ENCODE measurements at regions not wholly inside any gene's neighbourhood (a gene's known extent, or its start where the extent isn't known, plus 50 kb on each side); places are given as distances from the start of the nearest gene placed in this dataset.

DNA sequence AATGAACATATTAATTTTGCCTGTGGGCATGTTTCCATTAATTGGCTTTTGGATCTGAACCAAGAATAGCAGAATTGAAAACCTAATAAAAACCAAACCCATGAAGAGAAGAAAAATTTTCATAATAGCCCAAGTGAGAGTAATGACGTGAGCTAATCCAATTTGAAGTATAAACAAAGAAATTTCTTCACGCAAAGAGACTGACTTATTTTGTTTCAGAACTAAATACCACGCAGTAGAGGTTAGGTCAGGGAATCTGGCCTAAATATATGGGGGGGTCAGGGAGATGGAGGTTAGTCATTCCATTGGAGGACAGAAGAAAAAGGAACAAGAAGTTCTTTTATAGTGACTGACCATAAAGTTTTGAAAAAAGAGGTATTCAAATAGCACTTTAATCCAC lies 94.1 kb upstream of the CYP1B1 start:
- ATAC-seq (no peak), FAIRE-seq (no peak), DNase-seq (ENCODE audit: extremely low read depth in 1 of 4, low spot score in 3 of 4) (no peak)
- H3K9me1 ChIP-seq (ENCODE audit: control insufficient read depth, insufficient read depth, low read length) = no peaks in the 10 kb centered on the region
- 0% methylated on average over 3 of the region's 3 CpGs for WGBS (ENCODE audit: insufficient coverage, low coverage, missing lambda C conversion rate)
- in situ Hi-C loops (cut with MboI) (no loop called here), intact Hi-C loops (cut with micrococcal nuclease) (no loop called here)
- H3K27me3 ChIP-seq (ENCODE audit: control insufficient read depth in 2 of 2, insufficient read depth in 2 of 2, low read length in 2 of 2) = peaks cover 2% of the 10 kb centered on the region in 2 experiments; a peak in 3 of 5 replicates
- H2AFZ ChIP-seq (ENCODE audit: low read depth, low read length) = no peak overlapping the region
- no peaks in the 10 kb centered on the region for H3K4me1 ChIP-seq (replicated peaks in 1 of 2; ENCODE audit: control insufficient read depth in 2 of 2, insufficient read depth in 2 of 2, low read length in 2 of 2)
- CTCF ChIA-PET (ENCODE audit: low intra/inter-chr PET ratio) = no interaction called here
- H3K9ac ChIP-seq (ENCODE audit: insufficient read depth in 1 of 2, low read depth in 2 of 2, low read length in 2 of 2) = no peak overlapping the region
- no peaks in the 10 kb centered on the region for H3K9me3 ChIP-seq (replicated peaks; ENCODE audit: control insufficient read depth, insufficient read depth, low read depth, low read length)
- TF ChIP-seq ZNF717 (CRISPR knock-in tag; IDR thresholded peaks at IDR 0.05) = no peak
- TF ChIP-seq ZNF311 (CRISPR knock-in tag; IDR thresholded peaks at IDR 0.05) = no peak
- no peak for TF ChIP-seq PML (IDR thresholded peaks at IDR 0.05; ENCODE audit: low read length)
- TF ChIP-seq, protein P1, sequence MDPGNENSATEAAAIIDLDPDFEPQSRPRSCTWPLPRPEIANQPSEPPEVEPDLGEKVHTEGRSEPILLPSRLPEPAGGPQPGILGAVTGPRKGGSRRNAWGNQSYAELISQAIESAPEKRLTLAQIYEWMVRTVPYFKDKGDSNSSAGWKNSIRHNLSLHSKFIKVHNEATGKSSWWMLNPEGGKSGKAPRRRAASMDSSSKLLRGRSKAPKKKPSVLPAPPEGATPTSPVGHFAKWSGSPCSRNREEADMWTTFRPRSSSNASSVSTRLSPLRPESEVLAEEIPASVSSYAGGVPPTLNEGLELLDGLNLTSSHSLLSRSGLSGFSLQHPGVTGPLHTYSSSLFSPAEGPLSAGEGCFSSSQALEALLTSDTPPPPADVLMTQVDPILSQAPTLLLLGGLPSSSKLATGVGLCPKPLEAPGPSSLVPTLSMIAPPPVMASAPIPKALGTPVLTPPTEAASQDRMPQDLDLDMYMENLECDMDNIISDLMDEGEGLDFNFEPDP (CRISPR knock-in tag; IDR thresholded peaks at IDR 0.05) = no peak
- no peak for TF ChIP-seq ATF7 (IDR thresholded peaks at IDR 0.05)
- TF ChIP-seq DIDO1 (tag; IDR thresholded peaks at IDR 0.05; ENCODE audit: low read depth) = no peak
- TF ChIP-seq ZBED1 (IDR thresholded peaks at IDR 0.05) = no peak
- TF ChIP-seq RHOXF2B (CRISPR knock-in tag; conservative IDR thresholded peaks at IDR 0.05) = no peak
- no peak for TF ChIP-seq POLR3A (IDR thresholded peaks at IDR 0.05; ENCODE audit: borderline replicate concordance, extremely low read depth, insufficient read depth, insufficient read length)
- no peak for TF ChIP-seq FOXK2 (conservative IDR thresholded peaks at IDR 0.05 in 1 of 2, IDR thresholded peaks at IDR 0.05 in 1 of 2; ENCODE audit: low read depth in 2 of 2)
- TF ChIP-seq CBX3 (IDR thresholded peaks at IDR 0.05; ENCODE audit: borderline replicate concordance in 1 of 2, low read length in 2 of 2) = no peak
- no peak for TF ChIP-seq RBM22 (IDR thresholded peaks at IDR 0.05; ENCODE audit: low read depth, low read length, poor library complexity, severe bottlenecking)
- H3K27ac ChIP-seq (ENCODE audit: extremely low read depth, low read depth, low read length) = no peak overlapping the region
- H3K36me3 ChIP-seq (ENCODE audit: control insufficient read depth, insufficient read depth, low read length) = no peaks in the 10 kb centered on the region
- H3K4me3 ChIP-seq = no peak overlapping the region
- POLR2A ChIA-PET = no interaction called here
- no peak overlapping the region for H3K4me2 ChIP-seq (ENCODE audit: insufficient read depth, low read length)
- H3K79me2 ChIP-seq (ENCODE audit: control insufficient read depth, insufficient read depth, low read length) = no peaks in the 10 kb centered on the region
- H4K20me1 ChIP-seq (replicated peaks; ENCODE audit: control insufficient read depth, insufficient read depth, low read length) = no peaks in the 10 kb centered on the region
- no TSS peak for BruUV-seq (replicated peaks)

Measured in K562 (cell line).